ENCODE measurements at regions not wholly inside any gene's neighbourhood (a gene's known extent, or its start where the extent isn't known, plus 50 kb on each side); places are given as distances from the start of the nearest gene placed in this dataset.

DNA sequence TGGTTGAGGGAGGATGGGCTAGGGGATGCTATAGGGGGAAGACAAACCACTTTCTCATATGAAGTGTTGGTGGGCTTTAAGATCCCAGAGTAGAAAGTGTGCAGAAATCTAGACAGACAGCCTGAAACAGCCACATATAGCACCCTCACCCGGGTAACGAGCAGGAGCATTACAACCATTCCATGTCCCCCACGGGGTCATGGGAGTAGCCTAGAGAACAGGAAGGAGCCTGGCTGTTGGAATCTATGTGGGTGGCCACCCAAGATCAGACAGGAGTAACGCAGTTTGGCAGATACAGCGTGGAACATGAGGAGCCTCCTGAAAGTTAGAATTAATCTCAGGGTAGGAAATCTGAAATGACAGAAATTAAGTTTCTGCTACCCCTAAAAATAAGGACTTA lies 146.1 kb upstream of the RAI14 start:
- Mint-ChIP-seq H3K27ac (ENCODE audit: unreplicated experiment) (peak overlapping the region; percentile 83), H3K27me3 (ENCODE audit: low read depth) (no peaks in the 10 kb centered on the region), H3K4me1 (ENCODE audit: low read depth) (peaks cover 49% of the 10 kb centered on the region), H3K4me3 (ENCODE audit: unreplicated experiment) (no peak overlapping the region), H3K36me3 (ENCODE audit: low read depth) (no peaks in the 10 kb centered on the region), H3K9me3 (ENCODE audit: low read depth) (peaks cover 7% of the 10 kb centered on the region)
- TF ChIP-seq, protein P1, sequence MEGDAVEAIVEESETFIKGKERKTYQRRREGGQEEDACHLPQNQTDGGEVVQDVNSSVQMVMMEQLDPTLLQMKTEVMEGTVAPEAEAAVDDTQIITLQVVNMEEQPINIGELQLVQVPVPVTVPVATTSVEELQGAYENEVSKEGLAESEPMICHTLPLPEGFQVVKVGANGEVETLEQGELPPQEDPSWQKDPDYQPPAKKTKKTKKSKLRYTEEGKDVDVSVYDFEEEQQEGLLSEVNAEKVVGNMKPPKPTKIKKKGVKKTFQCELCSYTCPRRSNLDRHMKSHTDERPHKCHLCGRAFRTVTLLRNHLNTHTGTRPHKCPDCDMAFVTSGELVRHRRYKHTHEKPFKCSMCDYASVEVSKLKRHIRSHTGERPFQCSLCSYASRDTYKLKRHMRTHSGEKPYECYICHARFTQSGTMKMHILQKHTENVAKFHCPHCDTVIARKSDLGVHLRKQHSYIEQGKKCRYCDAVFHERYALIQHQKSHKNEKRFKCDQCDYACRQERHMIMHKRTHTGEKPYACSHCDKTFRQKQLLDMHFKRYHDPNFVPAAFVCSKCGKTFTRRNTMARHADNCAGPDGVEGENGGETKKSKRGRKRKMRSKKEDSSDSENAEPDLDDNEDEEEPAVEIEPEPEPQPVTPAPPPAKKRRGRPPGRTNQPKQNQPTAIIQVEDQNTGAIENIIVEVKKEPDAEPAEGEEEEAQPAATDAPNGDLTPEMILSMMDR (IDR thresholded peaks at IDR 0.05): no peak
- DNase-seq (ENCODE audit: low spot score): no peak

DNA sequence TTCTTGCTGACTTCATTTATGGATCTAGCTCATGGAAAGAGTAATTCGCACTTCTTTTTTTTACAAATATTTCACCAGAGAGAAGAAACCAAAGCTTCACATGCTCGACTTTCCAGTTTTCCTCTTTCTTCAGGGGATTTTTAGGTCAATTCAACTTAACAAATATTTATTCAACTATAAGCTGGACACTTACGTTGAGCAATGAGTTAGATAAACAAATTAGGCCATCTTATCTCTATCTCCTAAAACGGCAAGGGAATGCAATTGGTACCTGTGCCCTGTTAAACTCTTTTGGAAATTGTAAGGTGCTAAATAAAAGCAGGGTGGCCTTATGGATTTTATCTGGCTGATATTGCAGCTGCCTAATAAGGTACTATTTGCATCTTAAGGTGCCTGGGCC lies 145.1 kb upstream of the RAI14 start:
- H3K9me3 Mint-ChIP-seq (ENCODE audit: low read depth): peaks cover 3% of the 10 kb centered on the region
- H3K36me3 Mint-ChIP-seq (ENCODE audit: low read depth): no peaks in the 10 kb centered on the region
- H3K4me3 Mint-ChIP-seq (ENCODE audit: unreplicated experiment): no peak overlapping the region
- H3K4me1 Mint-ChIP-seq (ENCODE audit: low read depth): peaks cover 43% of the 10 kb centered on the region
- TF ChIP-seq, protein P1 (IDR thresholded peaks at IDR 0.05): no peak
- DNase-seq (ENCODE audit: low spot score): no peak
- peak overlapping the region; percentile 83 for H3K27ac Mint-ChIP-seq (ENCODE audit: unreplicated experiment)
- no peaks in the 10 kb centered on the region for H3K27me3 Mint-ChIP-seq (ENCODE audit: low read depth)

DNA sequence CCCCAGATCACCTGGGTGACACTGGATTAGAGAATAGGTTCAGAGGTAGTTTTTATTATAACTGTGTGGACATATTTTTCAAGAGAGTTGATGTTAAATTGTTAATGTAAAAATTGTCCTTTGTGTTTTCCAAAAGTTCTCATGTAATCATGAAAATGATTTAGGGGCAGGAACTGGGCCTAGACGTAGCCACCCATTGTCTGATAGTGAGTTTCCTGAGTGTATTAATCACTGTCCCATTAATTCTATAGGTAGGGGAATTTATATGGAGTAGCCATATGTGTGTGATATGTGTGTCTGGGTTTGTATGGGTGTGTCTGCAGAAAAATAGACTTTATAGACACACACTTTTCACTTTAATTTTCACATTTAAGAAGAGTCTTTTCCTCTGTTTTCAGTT lies 144.6 kb upstream of the RAI14 start:
- peak overlapping the region; percentile 79 for H3K27ac Mint-ChIP-seq (ENCODE audit: unreplicated experiment)
- no peaks in the 10 kb centered on the region for H3K27me3 Mint-ChIP-seq (ENCODE audit: low read depth)
- H3K36me3 Mint-ChIP-seq (ENCODE audit: low read depth): no peaks in the 10 kb centered on the region

DNA sequence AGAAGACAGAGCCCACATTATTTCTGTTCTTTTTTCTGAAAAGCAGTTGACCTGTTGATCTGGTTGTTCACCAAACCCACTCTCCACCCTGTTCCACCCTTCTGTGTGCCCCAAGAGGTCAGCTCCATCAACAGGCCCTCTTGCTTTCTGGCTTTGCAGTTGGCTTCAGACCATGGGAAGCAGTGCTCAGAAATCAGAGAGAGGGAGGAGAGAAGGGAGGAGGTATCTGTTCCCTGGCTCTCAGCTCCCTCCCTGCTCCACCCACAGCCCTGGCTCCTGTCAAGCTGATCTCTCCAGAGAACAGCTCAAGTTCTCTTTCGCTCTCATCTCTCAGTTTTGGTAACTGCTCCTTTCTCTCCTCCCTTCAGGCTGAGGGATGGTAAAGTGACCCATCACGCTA lies 144.2 kb upstream of the RAI14 start:
- H3K9me3 Mint-ChIP-seq (ENCODE audit: low read depth): peaks cover 3% of the 10 kb centered on the region
- H3K4me3 Mint-ChIP-seq (ENCODE audit: unreplicated experiment): no peak overlapping the region

More for the DNA sequence above, 144.6 kb upstream of the RAI14 start:
- peaks cover 43% of the 10 kb centered on the region for H3K4me1 Mint-ChIP-seq (ENCODE audit: low read depth)
- no peak for DNase-seq (ENCODE audit: low spot score)
- TF ChIP-seq, protein P1 (IDR thresholded peaks at IDR 0.05): no peak
- H3K9me3 Mint-ChIP-seq (ENCODE audit: low read depth): peaks cover 3% of the 10 kb centered on the region
- no peak overlapping the region for H3K4me3 Mint-ChIP-seq (ENCODE audit: unreplicated experiment)

DNA sequence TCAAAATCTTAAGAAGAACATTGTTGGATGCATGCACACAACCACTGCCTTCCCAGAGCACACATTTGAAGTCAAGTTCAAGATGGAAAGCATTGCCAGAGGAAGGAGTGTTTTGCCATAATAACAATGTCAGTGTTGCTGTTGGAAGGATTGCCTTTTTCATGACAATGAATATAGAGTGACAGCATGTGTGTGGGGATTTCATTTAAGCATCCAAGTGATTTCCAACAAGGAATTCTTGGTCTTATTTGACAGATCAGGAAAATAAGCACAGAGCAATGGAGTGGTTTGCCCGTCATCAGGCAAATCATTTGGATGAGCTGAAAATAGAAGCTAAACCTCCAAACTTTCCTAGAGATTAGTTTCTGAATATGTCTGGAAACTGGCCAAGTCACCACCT lies 140.0 kb upstream of the RAI14 start:
- H3K36me3 Mint-ChIP-seq (ENCODE audit: low read depth): peaks cover 3% of the 10 kb centered on the region
- H3K4me1 Mint-ChIP-seq (ENCODE audit: low read depth): peaks cover 40% of the 10 kb centered on the region
- no peaks in the 10 kb centered on the region for H3K9me3 Mint-ChIP-seq (ENCODE audit: low read depth)
- no peak overlapping the region for H3K4me3 Mint-ChIP-seq (ENCODE audit: unreplicated experiment)
- H3K27me3 Mint-ChIP-seq (ENCODE audit: low read depth): no peaks in the 10 kb centered on the region
- TF ChIP-seq, protein P1 (IDR thresholded peaks at IDR 0.05): no peak
- H3K27ac Mint-ChIP-seq (ENCODE audit: unreplicated experiment): no peak overlapping the region
- DNase-seq (ENCODE audit: low spot score): no peak

More for the DNA sequence above, 144.2 kb upstream of the RAI14 start:
- Mint-ChIP-seq H3K36me3 (ENCODE audit: low read depth) (no peaks in the 10 kb centered on the region), H3K27ac (ENCODE audit: unreplicated experiment) (peak overlapping the region; percentile 79), H3K4me1 (ENCODE audit: low read depth) (peaks cover 48% of the 10 kb centered on the region), H3K27me3 (ENCODE audit: low read depth) (no peaks in the 10 kb centered on the region)
- TF ChIP-seq, protein P1 (IDR thresholded peaks at IDR 0.05): no peak
- no peak for DNase-seq (ENCODE audit: low spot score)
